ENCODE measurements at regions not wholly inside any gene's neighbourhood (a gene's known extent, or its start where the extent isn't known, plus 50 kb on each side); places are given as distances from the start of the nearest gene placed in this dataset.

- DNase-seq (ENCODE audit: low spot score) (no peak), ATAC-seq (no peak)
- no peak overlapping the region for H3K4me3 Mint-ChIP-seq
- H3K9me3 Mint-ChIP-seq = peaks cover 3% of the 10 kb centered on the region
- no peak overlapping the region for H3K27ac Mint-ChIP-seq
- H3K4me1 Mint-ChIP-seq (ENCODE audit: low read depth in 2 of 2) = peaks cover 0 to 9% of the 10 kb centered on the region in 2 donors
- peaks cover 13 to 14% of the 10 kb centered on the region in 2 donors for H3K27me3 Mint-ChIP-seq
- peaks cover 10% of the 10 kb centered on the region for H3K36me3 Mint-ChIP-seq
These were observed 83.6 kb downstream of the XIST start for GRCh38 chrX:73768886-73769285.

- ATAC-seq = no peak
- H3K27ac Mint-ChIP-seq = no peak overlapping the region
- no peak overlapping the region for H3K4me3 Mint-ChIP-seq
- no peak for DNase-seq (ENCODE audit: low spot score)
- H3K9me3 Mint-ChIP-seq = no peaks in the 10 kb centered on the region
- peaks cover 7% of the 10 kb centered on the region for H3K36me3 Mint-ChIP-seq
- H3K4me1 Mint-ChIP-seq (ENCODE audit: low read depth in 2 of 2) = peaks cover 0 to 9% of the 10 kb centered on the region in 2 donors
- peaks cover 9 to 14% of the 10 kb centered on the region in 2 donors for H3K27me3 Mint-ChIP-seq
These were observed 84.4 kb downstream of the XIST start for GRCh38 chrX:73768160-73768559.

- Mint-ChIP-seq H3K27me3 (peaks cover 6 to 12% of the 10 kb centered on the region in 2 donors), H3K4me3 (no peak overlapping the region)
These were observed 85.5 kb downstream of the XIST start for GRCh38 chrX:73767017-73767416.

GRCh38 chrX:73766431-73766795, 86.1 kb downstream of the XIST start:
- Mint-ChIP-seq H3K9me3 (no peaks in the 10 kb centered on the region), H3K27ac (no peak overlapping the region), H3K4me1 (ENCODE audit: low read depth in 2 of 2) (peaks cover 0 to 9% of the 10 kb centered on the region in 2 donors), H3K4me3 (no peak overlapping the region), H3K36me3 (peaks cover under 1% of the 10 kb centered on the region), H3K27me3 (peaks cover under 1 to 10% of the 10 kb centered on the region in 2 donors)
- no peak for ATAC-seq
- DNase-seq (ENCODE audit: low spot score) = no peak

More at GRCh38 chrX:73767017-73767416, 85.5 kb downstream of the XIST start:
- Mint-ChIP-seq H3K36me3 (peaks cover 6% of the 10 kb centered on the region), H3K9me3 (no peaks in the 10 kb centered on the region), H3K27ac (no peak overlapping the region), H3K4me1 (ENCODE audit: low read depth in 2 of 2) (peaks cover 0 to 9% of the 10 kb centered on the region in 2 donors)
- ATAC-seq (no peak), DNase-seq (ENCODE audit: low spot score) (no peak)

- Mint-ChIP-seq H3K4me1 (ENCODE audit: low read depth in 2 of 2) (peaks cover 0 to 9% of the 10 kb centered on the region in 2 donors), H3K4me3 (no peak overlapping the region)
These were observed 86.6 kb downstream of the XIST start for GRCh38 chrX:73765776-73766430.

GRCh38 chrX:73758250-73758649, 94.3 kb downstream of the XIST start:
- DNase-seq (ENCODE audit: low spot score) (no peak), ATAC-seq (peak in 1 of 2 donors; percentile 33)
- Mint-ChIP-seq H3K4me3 (no peak overlapping the region), H3K4me1 (ENCODE audit: low read depth in 2 of 2) (no peaks in the 10 kb centered on the region), H3K27me3 (peaks cover 8 to 19% of the 10 kb centered on the region in 2 donors), H3K9me3 (peaks cover 2% of the 10 kb centered on the region), H3K27ac (no peak overlapping the region), H3K36me3 (no peaks in the 10 kb centered on the region)

More at GRCh38 chrX:73765776-73766430, 86.6 kb downstream of the XIST start:
- H3K27me3 Mint-ChIP-seq = peaks cover 0 to 10% of the 10 kb centered on the region in 2 donors
- H3K36me3 Mint-ChIP-seq = no peaks in the 10 kb centered on the region
- DNase-seq (ENCODE audit: low spot score) = no peak
- no peak overlapping the region for H3K27ac Mint-ChIP-seq
- no peak for ATAC-seq
- H3K9me3 Mint-ChIP-seq = no peaks in the 10 kb centered on the region

Measured in natural killer cell treated with Interleukin-12 subunit alpha and Interleukin-12 subunit beta and Interleukin-15 and Interleukin-18, amount 100 ng/mL, for 72 hours (primary cell).